Upper lobe of left lung (tissue), 6 donors: ENCODE measurements at regions not wholly inside any gene's neighbourhood (a gene's known extent, or its start where the extent isn't known, plus 50 kb on each side); places are given as distances from the start of the nearest gene placed in this dataset.

Source experiments
- ATAC-seq, 2 donors: fragments of 200-7000 bp; cut with Tn5 transposase; one replicate each; pipeline ENCODE4 v1.9.1; 2022; ENCODE audit warnings: mild to moderate bottlenecking in 2 of 2, moderate library complexity in 2 of 2; ENCODE audit not compliant: low FRiP score in 2 of 2
- DNase-seq, 2 donors: peaks; one replicate each; pipeline ENCODE4 v3.0.0-alpha.2; 2019 to 2020
- H3K27ac ChIP-seq, 4 donors: fragments of 200-600 bp; sonication (generic); one replicate each; pipeline ENCODE4 v1.5.1; 2016 to 2019
- H3K27me3 ChIP-seq, 4 donors: fragments of 200-600 bp; sonication (generic); one replicate each; pipeline ENCODE4 v1.5.1; 2017 to 2019
- H3K36me3 ChIP-seq, 4 donors: fragments of 200-600 bp; sonication (generic); one replicate each; pipeline ENCODE4 v1.5.1; 2016 to 2019
- H3K4me1 ChIP-seq, 4 donors: fragments of 200-600 bp; sonication (generic); one replicate each; pipeline ENCODE4 v1.5.1; 2018 to 2019
- H3K4me3 ChIP-seq, 4 donors: fragments of 200-600 bp; sonication (generic); one replicate each; pipeline ENCODE4 v1.5.1; 2017 to 2019; ENCODE audit warnings: mild to moderate bottlenecking in 2 of 4, moderate library complexity in 1 of 4
- H3K9me3 ChIP-seq, 4 donors: fragments of 200-600 bp; sonication (generic); one replicate each; pipeline ENCODE4 v1.5.1; 2018 to 2019
- EP300 ChIP-seq, 4 donors: sonication (generic); formaldehyde crosslinking; IDR thresholded peaks; one replicate each; pipeline ENCODE4 v1.5.1; 2017; ENCODE audit warnings: antibody characterized with exemption in 4 of 4, control low read depth in 2 of 4
- POLR2A ChIP-seq, 4 donors: fragments of 450-650 bp; IDR thresholded peaks; one replicate each; pipeline ENCODE4 v1.5.1; 2016 to 2017; ENCODE audit warnings: antibody characterized with exemption in 4 of 4, mild to moderate bottlenecking in 2 of 4
- POLR2AphosphoS5 ChIP-seq, 2 donors: sonication (generic); formaldehyde crosslinking; IDR thresholded peaks; one replicate each; pipeline ENCODE4 v1.5.1; 2017; ENCODE audit warnings: antibody characterized with exemption in 2 of 2
- WGBS, 2 donors: methylation state at CpG; one replicate each; pipeline ENCODE4 v1.1.5; 2017 to 2018; 5-methylcytosine and 5-hydroxymethylcytosine counted together
- TF ChIP-seq, protein P1 (sequence below), 6 experiments: fragments of 450-650 bp in 4 of 6; fragments of 200-600 bp in 2 of 6; sonication (generic) in 2 of 6; IDR thresholded peaks; one replicate each; pipeline ENCODE4 v1.5.1; 2016 to 2019; ENCODE audit warnings: antibody characterized with exemption in 6 of 6
- donor health status: DM: no; HTN: no; CAD: no; lungs with moderate emphysema.
- donor health status: DM: no; HTN: yes; CAD: no; lungs with severe emphysema.

DNA sequence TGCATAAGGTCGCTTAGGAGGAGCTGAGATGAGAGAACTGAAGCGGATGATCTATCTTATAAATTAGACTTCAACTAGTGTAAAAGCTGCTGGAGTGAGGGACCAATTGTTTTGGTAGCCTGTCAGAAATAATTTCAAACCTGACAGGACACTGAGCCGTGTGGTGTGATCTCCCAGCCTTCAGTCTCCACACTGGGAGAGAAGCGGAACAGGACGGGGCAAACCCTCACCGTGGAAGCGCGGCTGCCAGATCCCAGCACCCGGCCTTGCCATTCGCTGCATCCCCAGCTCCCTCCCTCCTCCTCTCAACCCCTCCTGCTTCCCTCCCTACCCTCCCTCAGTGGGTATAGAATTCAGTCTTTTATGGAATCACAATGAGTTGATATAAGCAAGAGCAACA is 900.1 kb upstream of the SLC35B3 start:
- no peaks in the 10 kb centered on the region for H3K9me3 ChIP-seq
- WGBS, 2 donors: 60 to 78% methylated on average over 10 of the region's 10 CpGs
- no peaks in the 10 kb centered on the region for H3K4me1 ChIP-seq
- DNase-seq (peak in 1 of 2 donors; percentile 46), ATAC-seq (no peak)
- no peak overlapping the region for H3K27ac ChIP-seq
- H3K27me3 ChIP-seq: no peaks in the 10 kb centered on the region
- no peak overlapping the region for H3K4me3 ChIP-seq
- TF ChIP-seq, protein P1, sequence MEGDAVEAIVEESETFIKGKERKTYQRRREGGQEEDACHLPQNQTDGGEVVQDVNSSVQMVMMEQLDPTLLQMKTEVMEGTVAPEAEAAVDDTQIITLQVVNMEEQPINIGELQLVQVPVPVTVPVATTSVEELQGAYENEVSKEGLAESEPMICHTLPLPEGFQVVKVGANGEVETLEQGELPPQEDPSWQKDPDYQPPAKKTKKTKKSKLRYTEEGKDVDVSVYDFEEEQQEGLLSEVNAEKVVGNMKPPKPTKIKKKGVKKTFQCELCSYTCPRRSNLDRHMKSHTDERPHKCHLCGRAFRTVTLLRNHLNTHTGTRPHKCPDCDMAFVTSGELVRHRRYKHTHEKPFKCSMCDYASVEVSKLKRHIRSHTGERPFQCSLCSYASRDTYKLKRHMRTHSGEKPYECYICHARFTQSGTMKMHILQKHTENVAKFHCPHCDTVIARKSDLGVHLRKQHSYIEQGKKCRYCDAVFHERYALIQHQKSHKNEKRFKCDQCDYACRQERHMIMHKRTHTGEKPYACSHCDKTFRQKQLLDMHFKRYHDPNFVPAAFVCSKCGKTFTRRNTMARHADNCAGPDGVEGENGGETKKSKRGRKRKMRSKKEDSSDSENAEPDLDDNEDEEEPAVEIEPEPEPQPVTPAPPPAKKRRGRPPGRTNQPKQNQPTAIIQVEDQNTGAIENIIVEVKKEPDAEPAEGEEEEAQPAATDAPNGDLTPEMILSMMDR (IDR thresholded peaks at IDR 0.05): no peak
- TF ChIP-seq POLR2AphosphoS5 (IDR thresholded peaks at IDR 0.05) (no peak), POLR2A (IDR thresholded peaks at IDR 0.05) (no peak), EP300 (IDR thresholded peaks at IDR 0.05) (no peak)
- no peaks in the 10 kb centered on the region for H3K36me3 ChIP-seq

DNA sequence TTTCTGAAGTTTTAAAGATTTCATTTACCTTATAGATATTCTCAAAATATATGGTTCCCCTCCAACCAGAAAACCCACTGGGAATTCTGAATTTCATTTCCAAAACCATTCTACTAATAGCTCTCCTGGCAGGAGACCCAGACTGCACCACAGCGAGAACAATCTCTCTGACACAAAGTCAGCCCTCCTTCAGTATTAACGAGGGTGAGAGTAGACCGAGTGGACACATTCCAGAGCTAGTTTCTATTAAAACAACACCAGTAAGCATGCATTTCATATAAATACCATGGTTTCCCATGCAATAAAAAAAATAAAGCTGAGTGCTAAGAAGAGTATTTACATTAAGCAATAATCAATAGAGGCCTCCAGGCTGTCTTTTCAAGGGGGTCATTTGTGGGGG is 899.6 kb upstream of the SLC35B3 start:
- DNase-seq: no peak
- WGBS, 2 donors: 33 to 36% methylated on average over 3 of the region's 3 CpGs
- no peak overlapping the region for H3K27ac ChIP-seq
- no peak for ATAC-seq
- no peak overlapping the region for H3K4me3 ChIP-seq
- H3K4me1 ChIP-seq: no peaks in the 10 kb centered on the region
- no peaks in the 10 kb centered on the region for H3K27me3 ChIP-seq
- H3K36me3 ChIP-seq: no peaks in the 10 kb centered on the region
- TF ChIP-seq, protein P1 (IDR thresholded peaks at IDR 0.05): no peak
- no peaks in the 10 kb centered on the region for H3K9me3 ChIP-seq

DNA sequence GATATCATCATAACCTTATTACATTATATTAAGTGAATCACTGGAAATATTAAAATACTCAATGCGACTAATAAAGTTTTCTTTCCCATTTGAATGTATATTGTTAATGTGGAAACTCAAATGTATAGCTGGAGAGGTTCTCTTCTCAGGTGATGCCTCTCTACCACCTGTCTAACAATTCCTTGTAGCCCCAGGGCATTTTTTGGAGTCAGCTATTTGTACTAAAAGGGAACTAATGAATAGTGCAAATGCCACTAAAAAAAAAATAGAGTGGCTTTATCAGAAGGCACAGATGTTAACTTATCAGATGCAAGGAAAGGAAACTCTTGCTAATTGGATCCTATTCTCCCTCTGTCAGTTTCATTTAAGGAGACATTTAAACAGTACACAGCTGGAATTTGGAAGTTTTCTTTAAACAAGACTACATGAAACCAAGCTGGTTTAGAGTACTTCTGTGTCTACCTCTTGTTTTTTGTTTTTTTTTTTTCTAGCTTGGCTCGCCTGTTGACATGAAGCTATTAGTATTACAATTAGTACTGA is 897.0 kb upstream of the SLC35B3 start:
- Histone ChIP-seq H3K4me3 (no peak overlapping the region), H3K27ac (no peak overlapping the region), H3K27me3 (no peaks in the 10 kb centered on the region), H3K36me3 (no peaks in the 10 kb centered on the region), H3K4me1 (no peaks in the 10 kb centered on the region), H3K9me3 (peaks cover 0 to 3% (median 0%) of the 10 kb centered on the region in 4 donors)
- DNase-seq (no peak), ATAC-seq (no peak)
- WGBS, 2 donors: 77 to 80% methylated on average over 2 of the region's 2 CpGs
- TF ChIP-seq POLR2A (IDR thresholded peaks at IDR 0.05): no peak
- no peak for TF ChIP-seq EP300 (IDR thresholded peaks at IDR 0.05)
- TF ChIP-seq, protein P1 (IDR thresholded peaks at IDR 0.05): no peak
- TF ChIP-seq POLR2AphosphoS5 (IDR thresholded peaks at IDR 0.05): no peak

DNA sequence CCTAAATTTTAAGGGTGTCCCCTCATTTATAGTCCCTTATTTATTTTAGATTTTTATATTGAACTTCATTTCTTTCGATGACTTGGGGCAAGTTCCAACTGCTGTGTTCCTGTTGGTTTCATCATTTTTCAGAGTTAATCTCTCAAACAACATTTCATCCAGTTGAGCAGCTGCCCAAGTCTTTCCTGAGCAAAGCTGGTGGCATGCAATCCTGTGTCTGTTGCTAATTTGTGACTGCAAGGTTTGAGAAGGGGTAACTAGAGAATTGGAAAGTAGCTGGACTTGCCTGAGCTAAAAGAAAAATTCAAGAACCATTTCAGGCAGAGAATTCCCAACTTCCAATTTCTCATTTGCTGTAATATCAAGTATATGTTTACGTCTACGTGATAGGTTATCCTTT is 881.5 kb upstream of the SLC35B3 start:
- TF ChIP-seq, protein P1 (IDR thresholded peaks at IDR 0.05): no peak
- no peak for TF ChIP-seq POLR2A (IDR thresholded peaks at IDR 0.05)
- TF ChIP-seq POLR2AphosphoS5 (IDR thresholded peaks at IDR 0.05): no peak
- TF ChIP-seq EP300 (IDR thresholded peaks at IDR 0.05): no peak
- DNase-seq (no peak), ATAC-seq (no peak)
- Histone ChIP-seq H3K36me3 (no peaks in the 10 kb centered on the region), H3K9me3 (no peaks in the 10 kb centered on the region), H3K27ac (no peak overlapping the region), H3K27me3 (no peaks in the 10 kb centered on the region), H3K4me1 (no peaks in the 10 kb centered on the region), H3K4me3 (no peak overlapping the region)
- 92% methylated on average over 3 of the region's 3 CpGs for WGBS, 2 donors

DNA sequence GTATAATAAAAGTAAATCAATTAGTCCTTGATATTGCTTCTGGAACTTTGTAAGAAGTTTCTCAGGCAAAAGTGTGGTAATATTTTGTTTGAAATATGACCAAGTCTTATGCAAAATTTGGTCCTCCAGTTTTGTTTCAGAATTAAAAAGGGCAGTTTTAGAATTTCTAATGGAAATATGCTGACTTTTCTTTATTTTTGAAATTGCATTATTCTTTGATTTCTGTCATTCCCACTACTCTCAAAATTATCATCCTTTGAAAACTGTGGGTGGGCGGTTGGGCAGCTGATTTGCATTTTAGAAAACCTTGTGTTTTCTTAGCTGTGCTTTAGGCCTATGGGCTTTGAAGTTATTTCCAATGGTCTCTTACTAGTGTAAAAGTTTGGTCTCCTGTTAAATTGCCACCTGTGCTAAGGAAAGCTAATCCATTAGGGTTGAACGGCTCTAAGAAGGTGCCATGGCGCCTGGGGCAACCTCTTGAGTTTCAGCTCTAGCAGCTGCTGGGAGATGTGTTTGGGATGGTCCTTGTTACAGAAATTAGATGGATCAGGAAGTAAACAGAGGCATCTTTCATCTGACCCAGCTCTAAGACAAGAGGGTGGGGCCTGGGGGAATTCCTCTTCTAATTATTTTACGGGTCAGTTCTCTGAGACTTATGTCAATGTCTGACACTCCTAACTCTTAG is 880.8 kb upstream of the SLC35B3 start:
- no peak overlapping the region for H3K4me3 ChIP-seq
- no peak for ATAC-seq
- 82 to 83% methylated on average over 4 of the region's 4 CpGs for WGBS, 2 donors

More for the DNA sequence above, 880.8 kb upstream of the SLC35B3 start:
- H3K36me3 ChIP-seq: no peaks in the 10 kb centered on the region
- no peaks in the 10 kb centered on the region for H3K4me1 ChIP-seq
- no peak for TF ChIP-seq EP300 (IDR thresholded peaks at IDR 0.05)
- TF ChIP-seq POLR2A (IDR thresholded peaks at IDR 0.05): no peak
- TF ChIP-seq POLR2AphosphoS5 (IDR thresholded peaks at IDR 0.05): no peak
- TF ChIP-seq, protein P1 (IDR thresholded peaks at IDR 0.05): no peak
- H3K27me3 ChIP-seq: no peaks in the 10 kb centered on the region
- no peak overlapping the region for H3K27ac ChIP-seq
- DNase-seq: no peak
- H3K9me3 ChIP-seq: no peaks in the 10 kb centered on the region
